Keratinocyte (primary cell): ENCODE measurements at regions not wholly inside any gene's neighbourhood (a gene's known extent, or its start where the extent isn't known, plus 50 kb on each side); places are given as distances from the start of the nearest gene placed in this dataset.

ENCODE experiments used
- DNase-seq: peaks from one replicate; pipeline ENCODE4 v3.0.0-alpha.2; 2011; ENCODE audit warnings: low read depth, missing footprints, low spot score
- FAIRE-seq: peaks from 2 replicates; lab custom pipeline; 2011; peaks lifted over from hg19 to GRCh38; lab: Jason Lieb, UNC
- H2AFZ ChIP-seq: 2 replicates; pipeline ENCODE4 v1.6.0; 2012; ENCODE audit warnings: low read length, control low read depth, inconsistent platforms; ENCODE audit not compliant: control insufficient read depth
- H3K27ac ChIP-seq: 2 replicates; pipeline ENCODE4 v1.5.1; 2011; ENCODE audit warnings: low read length; ENCODE audit not compliant: control insufficient read depth, insufficient read depth
- H3K27me3 ChIP-seq: 3 replicates; pipeline ENCODE4 v1.6.0; 2011; ENCODE audit warnings: low read length; ENCODE audit not compliant: control insufficient read depth, insufficient read depth; ENCODE audit errors: extremely low read depth
- H3K36me3 ChIP-seq, 2 experiments: 2 replicates in 1 of 2; 3 replicates in 1 of 2; pipeline ENCODE4 v1.5.1; 2011; ENCODE audit warnings: low read length in 2 of 2, mild to moderate bottlenecking in 1 of 2; ENCODE audit not compliant: control insufficient read depth in 2 of 2, insufficient read depth in 2 of 2; ENCODE audit errors: extremely low read depth in 1 of 2
- H3K4me1 ChIP-seq: 3 replicates; pipeline ENCODE4 v1.5.1; 2011; ENCODE audit warnings: low read length; ENCODE audit not compliant: control insufficient read depth, insufficient read depth; ENCODE audit errors: extremely low read depth
- H3K4me2 ChIP-seq: 3 replicates; pipeline ENCODE4 v1.6.0; 2011; ENCODE audit warnings: low read depth, low read length; ENCODE audit not compliant: control insufficient read depth, insufficient read depth; ENCODE audit errors: extremely low read depth
- H3K4me3 ChIP-seq, 3 experiments: fragments of 200-600 bp in 1 of 3; sonication (generic) in 1 of 3; 2 replicates in 2 of 3; 3 replicates in 1 of 3; pipeline ENCODE4 v1.5.1; 2011 to 2016; ENCODE audit warnings: low read length in 3 of 3, mild to moderate bottlenecking in 3 of 3, control low read depth in 2 of 3, inconsistent platforms in 1 of 3, low read depth in 1 of 3, mixed read lengths in 1 of 3, mixed run types in 1 of 3, moderate library complexity in 1 of 3; ENCODE audit not compliant: control insufficient read depth in 2 of 3, insufficient read depth in 2 of 3; ENCODE audit errors: extremely low read depth in 1 of 3
- H3K79me2 ChIP-seq: 2 replicates; pipeline ENCODE4 v1.6.0; 2012; ENCODE audit warnings: low read length; ENCODE audit not compliant: control insufficient read depth, insufficient read depth
- H3K9ac ChIP-seq: 3 replicates; pipeline ENCODE4 v1.6.0; 2011; ENCODE audit warnings: low read length; ENCODE audit not compliant: control insufficient read depth, insufficient read depth; ENCODE audit errors: extremely low read depth
- H3K9me1 ChIP-seq: 3 replicates; pipeline ENCODE4 v1.6.0; 2011; ENCODE audit warnings: low read length; ENCODE audit not compliant: control insufficient read depth, insufficient read depth; ENCODE audit errors: extremely low read depth
- H3K9me3 ChIP-seq: 2 replicates; pipeline ENCODE4 v1.5.1; 2012; ENCODE audit warnings: low read depth, low read length; ENCODE audit not compliant: control insufficient read depth
- H4K20me1 ChIP-seq: 3 replicates; pipeline ENCODE4 v1.6.0; 2011; ENCODE audit warnings: low read length; ENCODE audit not compliant: control insufficient read depth, insufficient read depth; ENCODE audit errors: extremely low read depth
- EZH2 ChIP-seq: IDR thresholded peaks from one replicate; pipeline ENCODE4 v1.6.1; 2012; ENCODE audit warnings: inconsistent platforms, mild to moderate bottlenecking, low read length, moderate library complexity
- dilution Hi-C: fragments of 300-500 bp; cut with MboI; formaldehyde crosslinking; loops from one replicate; pipeline ENCODE4 v1.7.0; 2020; ENCODE audit warnings: low sequenced_read_pairs; ENCODE audit not compliant: extremely low pct_ligation_motif_present
- TF ChIP-seq, protein P1 (sequence below), 3 experiments: IDR thresholded peaks in 1 of 3; conservative IDR thresholded peaks in 1 of 3; optimal IDR thresholded peaks in 1 of 3; 2 replicates in 2 of 3; 3 replicates in 1 of 3; pipeline versions ENCODE3 to v1.5.1; 2011; ENCODE audit warnings: low read length in 3 of 3, mild to moderate bottlenecking in 3 of 3, moderate library complexity in 2 of 3, control low read depth in 1 of 3, inconsistent platforms in 1 of 3; ENCODE audit not compliant: insufficient read depth in 2 of 3; ENCODE audit errors: extremely low read depth in 1 of 3

DNA sequence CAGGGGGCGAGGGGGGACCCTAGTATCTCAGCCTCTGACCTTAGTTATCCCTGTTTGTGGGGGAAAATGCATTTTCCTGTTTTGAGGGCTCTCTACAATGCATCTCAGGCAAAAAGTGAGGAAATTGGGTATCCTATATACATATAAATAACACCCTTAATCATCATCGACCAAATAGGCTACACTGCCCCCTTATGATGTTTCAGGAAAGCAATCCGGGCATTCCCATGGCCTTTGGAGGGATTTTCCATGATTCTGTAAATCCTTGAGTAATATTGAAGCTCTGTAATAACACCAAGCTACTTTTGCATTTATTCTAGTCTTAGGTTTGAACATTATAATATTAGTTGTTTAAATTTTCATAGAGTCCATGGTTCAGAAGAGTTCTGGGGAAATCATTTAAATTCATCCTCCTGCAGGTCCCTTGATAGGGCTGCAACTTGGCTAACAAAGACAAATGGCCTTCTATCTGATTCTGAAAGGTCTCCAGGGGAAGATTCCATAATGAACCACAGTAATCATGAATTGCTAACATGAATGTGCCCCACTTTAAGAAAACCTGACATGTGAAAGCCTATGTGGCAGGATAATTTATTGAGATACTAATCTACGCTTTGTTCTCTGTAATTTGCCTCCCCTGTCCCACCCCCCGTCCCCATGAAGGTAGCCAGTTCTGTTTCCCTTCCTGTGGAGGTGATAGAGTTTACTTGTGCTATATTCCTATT lies 91.5 kb upstream of the SCOC start:
- H3K4me1 ChIP-seq = no peaks in the 10 kb centered on the region
- H3K9me3 ChIP-seq = peaks cover 2% of the 10 kb centered on the region
- H3K4me3 ChIP-seq = no peak overlapping the region
- no peaks in the 10 kb centered on the region for H4K20me1 ChIP-seq
- DNase-seq (no peak), FAIRE-seq (no peak)
- H3K4me2 ChIP-seq = no peak overlapping the region
- H3K36me3 ChIP-seq = no peaks in the 10 kb centered on the region
- dilution Hi-C loops = no loop called here
- TF ChIP-seq EZH2 = no peak
- TF ChIP-seq, protein P1, sequence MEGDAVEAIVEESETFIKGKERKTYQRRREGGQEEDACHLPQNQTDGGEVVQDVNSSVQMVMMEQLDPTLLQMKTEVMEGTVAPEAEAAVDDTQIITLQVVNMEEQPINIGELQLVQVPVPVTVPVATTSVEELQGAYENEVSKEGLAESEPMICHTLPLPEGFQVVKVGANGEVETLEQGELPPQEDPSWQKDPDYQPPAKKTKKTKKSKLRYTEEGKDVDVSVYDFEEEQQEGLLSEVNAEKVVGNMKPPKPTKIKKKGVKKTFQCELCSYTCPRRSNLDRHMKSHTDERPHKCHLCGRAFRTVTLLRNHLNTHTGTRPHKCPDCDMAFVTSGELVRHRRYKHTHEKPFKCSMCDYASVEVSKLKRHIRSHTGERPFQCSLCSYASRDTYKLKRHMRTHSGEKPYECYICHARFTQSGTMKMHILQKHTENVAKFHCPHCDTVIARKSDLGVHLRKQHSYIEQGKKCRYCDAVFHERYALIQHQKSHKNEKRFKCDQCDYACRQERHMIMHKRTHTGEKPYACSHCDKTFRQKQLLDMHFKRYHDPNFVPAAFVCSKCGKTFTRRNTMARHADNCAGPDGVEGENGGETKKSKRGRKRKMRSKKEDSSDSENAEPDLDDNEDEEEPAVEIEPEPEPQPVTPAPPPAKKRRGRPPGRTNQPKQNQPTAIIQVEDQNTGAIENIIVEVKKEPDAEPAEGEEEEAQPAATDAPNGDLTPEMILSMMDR (optimal IDR thresholded peaks at IDR 0.05 in 1 of 3, IDR thresholded peaks at IDR 0.05 in 1 of 3, conservative IDR thresholded peaks at IDR 0.05 in 1 of 3; ENCODE audit: extremely low read depth in 1 of 3, insufficient read depth in 2 of 3, low read length in 3 of 3) = peak in 1 of 3 experiments; percentile 2
- H2AFZ ChIP-seq = no peak overlapping the region
- H3K9ac ChIP-seq = no peak overlapping the region
- H3K27ac ChIP-seq = no peak overlapping the region
- peaks cover 15% of the 10 kb centered on the region for H3K27me3 ChIP-seq
- no peaks in the 10 kb centered on the region for H3K9me1 ChIP-seq
- H3K79me2 ChIP-seq = no peaks in the 10 kb centered on the region

DNA sequence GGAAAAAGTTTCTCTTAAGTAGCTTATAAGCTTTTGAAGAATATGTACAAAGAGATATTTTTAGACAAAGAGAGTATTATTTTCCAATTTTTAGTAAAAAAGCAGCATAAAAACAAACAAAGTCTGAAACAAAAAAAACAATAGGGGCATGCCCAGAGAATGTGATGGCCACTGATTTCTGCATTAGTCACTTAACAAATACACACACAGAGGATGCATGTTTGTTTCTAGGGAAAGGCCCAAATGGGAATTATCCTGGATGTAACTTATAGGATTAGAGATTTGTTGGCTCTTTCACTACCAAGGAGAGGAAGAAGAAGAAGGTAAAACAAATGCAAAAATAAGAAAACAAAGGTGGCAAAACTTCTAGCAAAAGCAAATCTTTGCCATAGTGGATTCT lies 95.9 kb upstream of the SCOC start:
- Histone ChIP-seq H3K79me2 (no peaks in the 10 kb centered on the region), H3K4me1 (no peaks in the 10 kb centered on the region), H3K9ac (no peak overlapping the region), H4K20me1 (no peaks in the 10 kb centered on the region), H3K27ac (no peak overlapping the region), H3K27me3 (peaks cover 13% of the 10 kb centered on the region), H3K4me3 (no peak overlapping the region), H3K9me1 (no peaks in the 10 kb centered on the region), H3K4me2 (no peak overlapping the region), H3K36me3 (no peaks in the 10 kb centered on the region), H2AFZ (no peak overlapping the region), H3K9me3 (no peaks in the 10 kb centered on the region)
- dilution Hi-C loops = no loop called here
- DNase-seq = no peak
- no peak for FAIRE-seq
- TF ChIP-seq, protein P1 (optimal IDR thresholded peaks at IDR 0.05 in 1 of 3, IDR thresholded peaks at IDR 0.05 in 1 of 3, conservative IDR thresholded peaks at IDR 0.05 in 1 of 3; ENCODE audit: extremely low read depth in 1 of 3, insufficient read depth in 2 of 3, low read length in 3 of 3) = no peak
- no peak for TF ChIP-seq EZH2
